HG02678 (cell line): ENCODE measurements at regions not wholly inside any gene's neighbourhood (a gene's known extent, or its start where the extent isn't known, plus 50 kb on each side); places are given as distances from the start of the nearest gene placed in this dataset.
"Not testable (repeated sequence)": the region's sequence is repeated elsewhere in the genome, so short reads cannot be mapped to it uniquely, and the experiment has no call there.

Experiments used
- ATAC-seq: cut with Tn5 transposase; IDR thresholded peaks from one replicate; pipeline ENCODE4 v1.9.1; 2021; ENCODE audit warnings: mild to moderate bottlenecking, moderate library complexity; ENCODE audit not compliant: unreplicated experiment

DNA sequence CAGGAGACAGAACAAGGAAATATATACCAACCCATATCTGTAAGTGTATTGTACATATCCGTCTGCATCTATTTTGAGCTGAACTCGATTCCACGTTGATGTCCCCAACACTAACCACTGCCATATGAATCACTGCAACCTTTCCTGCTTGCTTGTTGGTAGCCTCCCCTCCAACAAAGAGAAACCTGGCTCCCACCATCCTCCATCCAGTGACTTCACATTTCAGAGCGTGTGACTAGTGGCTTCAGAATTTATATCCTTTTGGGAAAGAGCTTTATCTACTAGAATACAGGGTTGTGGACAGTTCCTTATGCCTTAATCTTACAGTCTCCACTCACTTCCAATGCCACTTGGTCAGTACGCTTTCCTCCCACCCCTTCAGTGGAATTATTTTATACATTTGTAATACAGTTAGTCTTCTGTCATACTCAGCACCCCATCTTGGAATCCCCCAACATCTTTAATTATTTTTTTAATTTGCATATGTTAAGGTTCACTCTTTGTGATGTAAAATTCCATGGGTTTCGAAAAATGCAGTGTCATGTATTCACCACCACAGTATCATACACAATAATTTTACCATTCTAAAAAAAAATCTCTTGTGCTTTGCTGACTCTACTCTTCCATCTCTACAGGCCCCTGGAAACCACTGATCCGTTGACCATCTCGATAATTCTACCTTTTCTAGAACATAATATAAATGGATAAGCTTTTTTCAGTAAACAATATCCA is 264.7 kb downstream of the BCL2L11 start:
- not testable (repeated sequence) for ATAC-seq

DNA sequence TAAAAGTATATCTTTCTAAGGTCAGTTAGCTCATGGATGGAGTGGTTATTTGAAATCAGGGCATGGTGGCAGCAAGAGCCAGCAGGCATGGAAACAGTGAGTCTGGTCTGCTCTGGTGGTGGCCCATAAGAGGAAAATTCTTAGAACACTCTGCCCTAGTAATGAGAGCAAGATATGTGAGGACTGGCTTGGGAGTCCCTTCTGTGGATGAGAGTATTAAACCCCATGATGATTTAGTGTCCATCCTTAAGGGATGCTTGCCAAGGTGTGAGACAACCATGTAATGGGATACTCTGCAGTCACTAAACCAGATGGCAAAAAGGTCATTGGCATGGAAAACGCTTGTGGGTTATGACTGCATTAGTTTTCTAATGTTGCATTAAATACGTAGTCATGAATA is 269.9 kb downstream of the BCL2L11 start:
- not testable (repeated sequence) for ATAC-seq

DNA sequence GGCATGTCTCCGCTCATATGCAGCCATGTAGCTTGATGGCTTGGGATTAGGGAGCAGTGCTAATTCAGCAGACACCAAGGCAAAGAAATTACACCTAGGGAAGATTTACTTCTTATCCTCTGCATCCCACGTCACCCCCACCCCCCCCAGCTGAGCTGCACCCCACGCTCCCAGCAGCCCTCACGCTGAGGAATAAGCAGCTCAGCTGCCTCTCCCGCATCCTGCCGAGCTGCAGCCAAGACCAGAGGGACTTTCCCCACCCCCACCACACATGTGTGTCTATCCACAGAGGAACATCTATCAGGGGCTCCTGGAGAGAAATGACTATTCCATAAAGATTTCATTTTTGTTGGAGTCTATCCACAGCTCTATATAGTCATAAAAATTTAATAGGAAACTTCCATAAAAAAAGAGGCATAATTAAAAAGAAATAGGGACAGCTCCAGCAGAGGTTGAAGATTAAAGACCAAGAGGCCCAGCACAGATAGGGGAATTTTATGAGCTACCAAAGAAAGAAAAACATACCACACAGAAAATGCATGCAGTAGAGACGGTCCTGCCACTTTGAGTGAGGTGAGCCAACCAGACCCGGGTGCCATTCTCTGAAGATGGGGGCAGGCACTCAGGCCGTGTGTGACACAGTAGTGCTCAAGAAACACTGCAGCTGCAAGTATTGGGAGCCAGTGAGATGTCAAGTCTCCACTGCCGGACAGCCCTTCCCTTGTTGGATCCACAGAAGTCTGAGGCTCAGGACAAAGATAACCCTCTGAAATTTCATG is 274.8 kb downstream of the BCL2L11 start:
- ATAC-seq = not testable (repeated sequence)

DNA sequence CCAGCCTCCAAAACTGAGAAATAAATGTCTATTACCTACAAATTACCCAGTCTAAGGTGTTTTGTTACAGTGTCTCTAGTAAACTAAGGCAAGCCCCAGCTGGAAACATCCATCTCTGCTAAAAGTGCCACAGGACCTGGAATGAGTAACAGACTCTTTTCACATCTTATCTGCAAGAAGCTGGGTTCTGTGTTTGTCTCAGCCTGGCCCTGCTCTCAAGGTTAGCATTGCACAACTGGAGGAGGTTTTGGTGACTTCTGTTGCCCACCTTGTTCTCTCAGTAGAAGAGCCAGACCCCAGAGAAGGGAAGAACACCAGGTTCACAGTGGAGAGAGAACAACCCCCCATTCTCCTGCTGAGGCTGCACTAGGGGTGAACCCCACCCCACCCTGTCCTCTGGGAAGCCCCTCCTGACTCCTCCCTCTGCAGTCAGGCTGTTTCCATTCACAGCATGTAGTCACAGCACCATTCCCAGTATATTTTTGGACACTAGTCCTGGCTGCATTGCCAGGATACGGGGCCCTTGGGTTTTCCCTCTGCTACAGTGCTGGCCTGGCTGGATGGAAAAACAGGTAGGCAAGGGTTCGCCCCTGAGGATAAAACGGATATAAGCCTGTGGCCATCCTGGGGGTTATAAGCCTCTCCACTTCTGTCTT is 280.0 kb downstream of the BCL2L11 start:
- ATAC-seq = not testable (repeated sequence)

- ATAC-seq = not testable (repeated sequence)
Observed at GRCh38 chr2:111401270-111402140, 280.8 kb downstream of the BCL2L11 start.

- ATAC-seq = not testable (repeated sequence)
Observed at GRCh38 chr2:111402450-111402849, 281.7 kb downstream of the BCL2L11 start.

- ATAC-seq = not testable (repeated sequence)
Observed at GRCh38 chr2:111403287-111403686, 282.6 kb downstream of the BCL2L11 start.

DNA sequence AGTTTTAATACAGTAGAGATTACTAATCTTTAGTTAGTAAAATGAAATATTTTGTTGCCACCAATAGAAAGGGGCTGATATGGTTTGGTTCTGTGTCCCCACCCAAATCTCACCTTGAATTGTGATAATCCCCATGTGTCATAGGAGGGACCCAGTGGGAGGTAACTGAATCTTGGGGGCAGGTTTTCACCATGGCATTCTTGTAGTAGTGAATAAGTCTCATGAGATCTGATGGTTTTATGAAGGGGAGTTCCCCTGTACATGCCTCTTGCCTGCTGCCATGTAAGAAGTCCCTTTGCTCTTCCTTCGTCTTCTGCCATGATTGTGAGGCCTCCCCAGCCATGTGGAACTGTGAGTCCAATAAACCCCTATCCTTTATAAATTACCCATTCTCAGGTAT is 285.9 kb downstream of the BCL2L11 start:
- not testable (repeated sequence) for ATAC-seq

DNA sequence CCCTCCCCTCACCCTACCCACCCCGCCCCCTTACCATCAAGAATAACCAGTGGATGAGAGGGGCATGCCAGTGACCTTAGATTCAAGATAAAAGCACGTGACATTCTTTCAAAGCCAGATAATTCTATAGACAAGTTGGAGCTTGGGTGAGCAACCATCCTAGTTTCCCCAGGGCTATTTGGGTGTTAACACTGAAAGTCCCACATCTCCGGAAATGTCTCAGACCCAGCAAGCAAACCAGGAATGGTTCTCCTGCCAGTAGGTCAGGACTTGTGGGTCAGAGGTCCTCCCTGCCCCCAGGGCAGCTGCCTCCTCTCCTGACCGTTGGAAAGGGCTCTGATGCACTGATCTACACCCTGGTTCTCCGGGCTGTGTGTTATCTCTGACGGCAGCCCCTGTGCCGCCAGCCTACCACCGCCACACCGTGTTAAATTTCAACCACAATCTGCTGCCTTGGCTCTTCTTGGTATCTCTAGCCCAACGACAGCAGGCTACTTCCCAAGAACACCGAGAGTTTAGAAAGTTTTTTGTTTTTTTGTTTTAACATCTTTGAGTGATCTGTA is 287.0 kb downstream of the BCL2L11 start:
- ATAC-seq = not testable (repeated sequence)

GRCh38 chr2:111410868-111411406 is 290.2 kb downstream of the BCL2L11 start:
- ATAC-seq = not testable (repeated sequence)

DNA sequence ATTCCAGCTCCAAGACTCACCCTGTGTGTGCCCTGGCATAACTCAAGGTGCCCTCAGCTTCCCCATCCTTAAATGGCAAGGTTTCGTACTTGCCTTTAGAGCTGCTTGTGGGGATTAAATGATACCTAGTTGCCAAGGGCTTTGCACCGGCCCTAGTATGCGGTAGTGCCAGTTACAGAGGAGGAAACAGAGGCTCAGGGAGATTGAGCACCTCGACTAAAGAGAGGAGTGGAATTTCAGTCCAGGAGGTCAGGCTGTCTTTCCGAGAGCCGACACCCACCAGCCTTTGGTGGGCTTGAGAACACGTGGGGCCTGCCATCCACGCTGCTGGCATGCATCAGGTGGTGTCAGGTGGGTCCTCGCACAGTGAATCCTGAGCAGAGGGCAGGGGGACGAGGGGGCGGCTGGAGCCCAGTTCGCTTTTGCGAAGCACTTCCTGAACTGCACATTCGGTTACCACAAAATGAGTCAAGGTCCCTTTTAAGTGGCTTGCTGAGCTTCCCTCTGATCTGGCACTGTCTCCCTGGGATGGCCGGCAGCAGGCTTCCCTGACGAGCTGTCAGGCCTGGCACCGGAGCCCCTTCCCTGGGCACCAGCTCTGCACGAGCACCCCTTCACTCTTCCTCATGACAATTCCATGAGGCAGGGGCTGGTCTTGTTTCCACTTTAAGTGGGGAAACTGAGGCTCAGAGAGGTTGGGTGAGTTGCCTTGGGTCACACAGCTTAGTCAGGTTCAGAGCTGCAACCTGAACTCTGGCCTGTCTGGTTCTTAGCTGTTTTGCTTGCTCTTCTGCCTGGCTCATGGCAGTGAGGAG is 291.4 kb downstream of the BCL2L11 start:
- ATAC-seq = not testable (repeated sequence)

- not testable (repeated sequence) for ATAC-seq
Observed at GRCh38 chr2:111412841-111413650, 292.3 kb downstream of the BCL2L11 start.

DNA sequence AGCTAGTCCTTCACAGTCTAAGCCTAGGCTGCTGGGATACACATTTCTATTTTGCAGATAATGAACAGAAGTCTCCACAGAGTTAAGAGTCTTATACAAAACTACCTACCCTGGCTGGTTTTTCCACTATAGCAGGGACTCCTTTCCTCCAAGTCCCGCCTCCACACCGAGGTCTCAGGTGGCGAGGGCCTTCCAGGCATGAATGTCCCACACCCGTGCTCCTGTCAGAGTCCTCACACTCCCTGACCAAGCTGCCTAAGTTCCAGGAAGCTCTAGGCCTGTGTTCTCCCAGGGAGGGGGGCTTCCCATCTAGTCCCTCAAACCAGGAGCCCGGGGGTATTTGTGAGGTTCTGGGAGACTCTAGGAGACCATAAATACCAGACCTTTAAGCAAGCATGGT is 293.2 kb downstream of the BCL2L11 start:
- not testable (repeated sequence) for ATAC-seq

GRCh38 chr2:111415765-111416743 is 295.3 kb downstream of the BCL2L11 start:
- not testable (repeated sequence) for ATAC-seq

DNA sequence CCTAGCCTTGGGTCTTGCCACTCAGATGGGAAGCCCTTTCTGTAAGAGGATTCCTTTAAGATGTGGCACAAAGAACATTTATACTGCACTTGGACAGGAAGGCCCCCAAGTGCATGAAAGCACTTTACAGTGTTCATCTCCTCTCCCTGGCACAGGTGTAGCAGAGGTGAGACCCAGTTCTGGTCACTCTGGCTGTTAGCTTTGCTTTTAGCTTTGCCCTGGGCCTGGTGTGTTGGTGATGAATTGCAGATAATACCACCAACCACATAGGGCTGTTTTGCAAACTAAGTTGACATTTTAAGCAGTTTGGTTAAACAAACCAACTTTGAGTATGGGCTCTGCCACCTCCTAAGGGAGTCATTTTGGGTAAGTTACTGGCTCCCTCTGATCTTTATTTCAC is 296.3 kb downstream of the BCL2L11 start:
- ATAC-seq = not testable (repeated sequence)

DNA sequence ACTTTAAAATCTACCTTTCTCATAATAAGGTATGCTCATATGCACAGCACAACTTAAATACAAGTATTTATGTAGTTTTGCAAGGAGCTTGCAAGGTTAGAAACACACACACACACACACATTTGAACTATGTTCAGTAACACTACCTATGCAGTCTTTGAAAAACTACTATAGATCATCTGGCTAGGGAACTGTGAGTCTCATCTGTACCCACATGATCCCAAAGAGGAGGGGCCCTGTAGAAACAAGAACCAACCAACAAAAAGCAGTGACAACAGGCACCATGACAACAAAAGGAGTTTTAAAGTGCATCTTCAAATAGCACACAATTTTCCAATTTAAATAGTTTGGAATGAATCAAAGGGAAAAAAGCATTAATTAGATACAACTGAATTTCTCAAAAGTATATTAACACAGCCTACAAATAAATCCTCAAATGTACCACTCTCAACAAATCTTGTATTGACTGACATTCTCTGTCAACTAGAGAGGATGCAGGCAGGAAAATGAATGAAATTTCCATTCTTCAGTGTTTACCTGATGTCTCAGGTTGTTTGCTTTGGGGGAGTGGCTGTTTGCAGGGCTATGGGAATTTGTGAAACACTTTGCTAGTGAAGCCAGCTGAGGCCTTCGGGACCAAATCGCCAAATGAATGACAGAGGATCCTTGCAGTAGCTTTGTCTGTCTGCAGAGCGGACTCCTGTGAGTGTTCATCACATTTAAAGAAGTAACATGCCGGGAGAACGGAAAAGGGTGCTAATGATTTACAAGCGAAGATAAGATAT is 297.6 kb downstream of the BCL2L11 start:
- ATAC-seq = not testable (repeated sequence)
